HG03108 (cell line): ENCODE measurements at regions not wholly inside any gene's neighbourhood (a gene's known extent, or its start where the extent isn't known, plus 50 kb on each side); places are given as distances from the start of the nearest gene placed in this dataset.
"Not testable (repeated sequence)": the region's sequence is repeated elsewhere in the genome, so short reads cannot be mapped to it uniquely, and the experiment has no call there.

Source experiments
- ATAC-seq: cut with Tn5 transposase; IDR thresholded peaks from one replicate; pipeline ENCODE4 v1.9.1; 2021; ENCODE audit warnings: moderate library complexity; ENCODE audit not compliant: unreplicated experiment

DNA sequence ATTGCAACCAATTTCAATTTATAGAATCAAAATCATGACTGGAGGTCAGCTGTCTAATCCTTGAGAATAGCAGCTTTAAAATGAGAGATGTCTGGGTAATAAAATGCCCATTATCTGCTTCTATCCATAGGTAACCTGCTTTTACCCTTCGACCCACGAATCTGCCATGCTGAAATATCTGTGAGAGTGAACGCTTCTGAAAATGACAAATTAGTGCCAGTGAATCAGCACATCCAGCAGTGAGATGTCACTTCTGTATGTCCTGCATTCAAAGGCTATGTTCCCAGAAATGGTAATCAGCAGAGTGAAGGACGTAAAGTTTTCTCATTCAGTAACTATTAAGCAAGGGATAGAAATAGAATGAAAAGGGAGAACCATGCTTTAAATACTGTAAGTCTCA lies 532.4 kb upstream of the ITGA1 start:
- no peak for ATAC-seq

DNA sequence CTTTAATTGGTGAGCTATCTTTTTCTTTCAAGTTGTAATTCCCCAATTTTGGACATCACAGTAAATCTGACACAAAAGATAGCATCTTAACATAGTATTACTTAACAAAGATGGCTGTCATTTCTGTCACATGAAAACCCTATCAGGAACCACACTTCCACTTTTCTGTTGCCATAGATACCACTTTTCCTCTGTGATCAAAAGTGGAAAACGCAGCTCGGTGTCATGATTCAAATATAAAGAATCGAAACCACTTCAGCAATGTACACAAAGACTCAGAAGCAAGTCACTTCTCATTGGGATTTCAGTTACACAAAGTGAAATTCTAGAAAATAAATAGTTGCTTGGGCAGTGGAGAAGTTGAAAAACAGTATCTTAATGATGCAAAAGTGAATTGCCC lies 524.9 kb upstream of the ITGA1 start:
- no peak for ATAC-seq

DNA sequence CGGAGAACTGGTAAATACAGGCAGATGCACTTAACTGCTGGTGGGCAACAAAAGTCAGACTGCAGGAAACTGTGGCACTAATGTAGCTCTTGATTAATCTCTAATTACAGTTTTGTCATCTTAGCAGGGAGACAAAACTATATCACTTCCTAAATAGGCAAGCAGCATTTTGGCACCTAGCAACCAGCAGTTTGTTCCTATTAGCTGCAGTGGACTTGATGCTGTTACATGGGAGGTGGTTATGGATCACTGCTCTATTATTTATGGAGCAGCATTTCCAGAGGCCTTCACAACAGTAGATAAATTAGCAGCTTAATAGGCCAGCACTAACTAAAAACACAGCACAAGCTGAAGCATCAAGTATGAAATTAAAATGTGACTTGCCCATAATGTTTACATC lies 518.3 kb upstream of the ITGA1 start:
- no peak for ATAC-seq

DNA sequence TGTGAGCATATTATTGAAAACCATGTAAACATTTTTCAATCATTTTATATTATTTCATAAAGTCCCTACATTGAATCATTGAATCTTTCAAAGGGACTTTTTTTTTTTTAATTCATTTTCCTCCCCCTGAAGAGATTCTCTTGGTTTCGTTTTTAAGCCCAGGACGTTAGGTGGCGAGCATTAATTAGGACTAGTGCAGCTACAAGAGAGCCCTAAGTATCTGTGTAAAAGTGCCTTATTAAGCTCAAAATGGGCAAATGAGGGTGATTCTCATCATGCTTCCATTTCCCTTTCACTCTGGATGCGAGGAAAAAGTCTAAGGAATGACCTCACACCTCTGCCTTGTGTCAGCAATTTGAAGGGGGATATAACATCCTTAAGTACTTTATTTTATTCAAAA lies 517.9 kb upstream of the ITGA1 start:
- ATAC-seq, result no peak

DNA sequence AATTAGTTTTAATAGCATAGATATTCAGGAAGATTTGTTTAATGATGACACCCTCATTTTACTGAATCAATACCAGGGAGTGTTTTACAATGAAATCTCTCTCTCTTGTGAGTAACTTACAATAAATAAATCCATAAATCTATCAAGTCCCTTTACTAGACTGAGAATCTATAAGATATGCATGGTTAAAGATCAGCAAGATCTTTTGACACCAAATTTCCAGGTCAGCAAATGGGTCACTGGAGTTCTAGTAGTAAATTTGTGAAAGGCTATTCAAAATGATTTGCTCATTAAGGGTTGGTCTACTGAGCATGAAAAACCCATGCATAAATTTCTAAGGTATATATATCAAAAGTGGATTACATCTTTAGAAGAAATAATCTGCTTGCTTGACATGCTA lies 512.1 kb upstream of the ITGA1 start:
- ATAC-seq, result no peak

DNA sequence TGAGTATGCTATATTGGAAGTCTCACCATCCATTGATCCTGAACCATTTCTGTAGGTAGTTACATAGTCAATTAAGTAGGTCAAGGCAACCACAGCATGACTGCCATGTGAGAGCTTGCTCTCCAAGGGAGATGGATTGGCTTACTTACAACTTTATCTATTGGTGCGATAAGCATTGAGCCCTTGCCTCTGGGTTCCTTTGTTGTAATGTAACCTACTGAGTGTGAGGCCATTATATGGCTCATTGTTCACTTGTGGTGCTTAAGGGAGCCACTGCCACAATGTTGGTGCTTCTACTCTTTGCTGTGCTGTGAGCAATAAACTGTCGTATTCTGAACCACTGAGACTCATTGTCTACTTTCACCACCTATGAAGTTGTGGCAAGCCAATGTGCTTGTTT lies 510.6 kb upstream of the ITGA1 start:
- no peak for ATAC-seq

DNA sequence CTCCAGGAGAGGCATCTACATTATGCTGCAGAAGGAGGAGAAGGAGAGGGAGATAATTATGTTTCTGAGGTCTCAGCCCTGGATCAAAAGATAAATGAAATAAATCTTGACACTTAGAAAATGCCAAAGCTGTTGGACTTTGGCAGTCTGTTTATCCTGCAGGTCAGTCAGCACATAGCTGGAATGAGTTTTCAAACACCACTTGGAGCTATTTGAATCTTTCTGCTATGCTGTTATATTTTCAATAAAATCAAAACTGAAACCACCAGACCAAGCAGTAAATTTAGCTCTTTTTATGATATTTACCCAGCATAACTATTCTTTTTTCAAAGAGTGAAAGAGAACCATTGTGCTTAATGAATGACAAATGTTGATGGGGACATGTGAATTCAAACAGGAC lies 505.1 kb upstream of the ITGA1 start:
- ATAC-seq, result no peak

DNA sequence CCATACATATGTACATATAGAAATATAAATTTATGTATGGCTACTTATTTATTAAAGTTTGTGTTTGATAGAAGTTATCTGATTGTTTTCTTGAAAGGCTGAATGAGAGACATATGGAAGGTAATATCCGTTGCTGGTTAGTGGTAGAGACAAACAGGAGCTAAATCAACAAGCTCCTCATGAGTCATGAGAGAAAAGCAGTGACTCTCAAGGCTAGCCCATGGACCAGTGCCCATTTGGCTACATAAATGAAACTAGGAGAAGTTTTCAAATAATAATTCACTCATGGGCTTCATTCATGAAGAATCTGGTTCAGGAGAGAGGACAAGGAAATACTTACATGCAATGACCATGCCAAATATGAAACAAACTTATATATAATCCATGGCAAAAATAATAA lies 504.5 kb upstream of the ITGA1 start:
- ATAC-seq, result no peak

DNA sequence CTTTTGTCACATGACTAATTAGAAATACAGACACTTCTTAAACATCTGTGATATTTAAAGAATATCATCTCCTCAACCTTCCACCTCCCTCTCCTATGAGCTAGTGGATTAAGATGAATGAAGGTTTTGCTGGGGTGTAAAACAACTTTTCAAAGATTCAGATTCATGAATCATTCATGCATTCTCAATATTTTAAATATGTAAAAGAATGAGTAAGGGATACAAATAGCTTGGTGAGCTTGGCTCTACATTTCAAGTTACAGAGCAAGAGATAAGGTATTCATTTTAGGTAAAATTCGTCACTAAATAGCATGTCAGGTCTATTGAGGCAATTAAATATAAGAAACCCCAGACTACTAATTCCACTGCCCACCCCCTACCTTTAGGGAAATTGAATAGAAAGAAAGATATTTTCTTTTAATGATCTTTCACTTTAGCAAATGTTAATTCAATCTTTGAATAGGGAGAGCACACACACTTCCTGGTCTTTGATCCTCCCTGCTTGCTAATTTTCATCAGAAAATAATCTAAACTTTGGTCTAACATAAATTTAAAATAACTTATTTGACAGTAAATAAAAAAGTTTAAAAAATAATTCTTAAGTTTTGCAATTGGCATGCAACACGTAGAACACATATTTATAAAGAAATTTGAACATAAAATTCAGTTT lies 486.9 kb upstream of the ITGA1 start:
- ATAC-seq, result no peak

DNA sequence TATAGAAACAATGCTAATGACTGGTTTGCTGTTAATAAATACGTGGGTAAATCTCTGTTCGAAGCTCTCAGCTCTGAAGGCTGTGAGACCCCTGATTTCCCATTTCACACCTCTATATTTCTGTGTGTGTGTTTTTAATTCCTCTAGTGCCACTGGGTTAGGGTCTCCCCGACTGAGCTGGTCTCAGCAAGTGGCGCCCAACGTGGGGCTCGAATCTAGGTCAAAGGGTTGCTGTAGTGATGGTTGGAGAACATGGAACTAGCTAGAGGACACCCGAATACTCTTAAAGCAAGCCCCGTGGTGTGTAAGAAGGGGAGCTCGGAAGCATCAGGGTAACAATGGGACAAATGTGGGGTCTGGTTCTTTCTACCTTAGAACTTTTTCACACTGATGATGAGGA lies 482.9 kb upstream of the ITGA1 start:
- ATAC-seq, result not testable (repeated sequence)

DNA sequence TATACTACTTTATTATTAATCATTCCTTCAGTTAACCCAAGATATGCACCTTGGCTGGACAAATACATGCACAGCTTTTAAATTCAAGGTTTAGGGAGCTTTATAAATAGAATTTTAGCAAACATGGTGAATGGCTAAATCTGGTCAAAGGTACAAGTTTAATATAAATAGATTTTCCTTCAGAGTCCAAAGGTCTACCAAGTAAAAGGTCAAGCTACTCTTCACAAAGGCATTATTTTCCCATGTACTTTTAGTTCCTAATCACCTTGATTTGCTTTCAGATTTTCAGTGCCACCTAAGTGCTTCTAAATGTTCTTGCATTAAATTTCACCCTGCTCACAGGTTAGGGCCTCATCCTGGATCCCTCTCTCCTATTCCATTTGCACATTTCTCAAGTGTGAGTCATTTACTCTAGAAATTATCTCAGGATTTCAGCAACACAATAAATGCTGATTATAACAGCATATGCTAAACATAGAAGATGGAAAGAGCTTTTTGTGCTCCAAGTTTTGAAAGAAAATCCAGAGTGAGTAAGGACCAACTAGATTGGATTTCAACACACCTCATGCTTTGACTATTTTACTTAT lies 459.4 kb upstream of the ITGA1 start:
- no peak for ATAC-seq

DNA sequence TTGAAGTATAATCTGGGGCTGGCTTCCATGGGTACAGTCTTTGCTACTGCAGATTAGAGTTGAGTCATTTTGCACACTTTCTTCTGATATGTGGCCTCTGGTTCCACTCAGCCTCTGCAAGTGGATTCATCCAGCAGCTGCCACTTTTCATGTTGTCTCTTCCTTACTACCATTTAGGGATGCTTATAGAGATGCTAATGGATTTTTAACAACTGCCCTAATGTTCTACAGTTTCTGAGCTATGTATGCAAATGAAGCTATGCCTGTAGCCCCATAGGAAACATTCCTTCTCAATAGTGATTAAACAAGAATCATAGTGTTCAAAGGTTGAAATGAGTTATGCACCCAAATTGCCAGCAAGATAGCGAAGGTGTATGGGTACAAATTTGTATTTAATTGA lies 456.0 kb upstream of the ITGA1 start:
- ATAC-seq, result no peak

DNA sequence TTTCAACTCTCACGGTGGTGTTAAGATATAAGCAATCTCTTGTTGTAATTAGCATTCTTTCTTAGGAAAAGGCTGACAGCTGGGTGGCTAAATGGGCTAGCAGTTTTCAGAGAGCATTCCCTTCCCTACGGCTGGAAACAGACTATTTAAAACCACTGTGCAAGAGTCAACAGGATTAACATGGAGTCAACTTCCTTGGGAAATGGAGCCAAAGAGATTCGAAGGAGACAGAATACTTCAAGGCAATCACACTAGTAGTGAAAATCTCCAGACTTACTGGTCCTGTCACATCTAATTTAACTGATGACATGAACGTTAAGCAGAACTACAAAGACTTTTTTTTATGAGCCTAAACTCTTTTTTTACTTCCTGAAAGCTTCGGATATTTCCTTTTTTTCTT lies 453.3 kb upstream of the ITGA1 start:
- ATAC-seq, result no peak

DNA sequence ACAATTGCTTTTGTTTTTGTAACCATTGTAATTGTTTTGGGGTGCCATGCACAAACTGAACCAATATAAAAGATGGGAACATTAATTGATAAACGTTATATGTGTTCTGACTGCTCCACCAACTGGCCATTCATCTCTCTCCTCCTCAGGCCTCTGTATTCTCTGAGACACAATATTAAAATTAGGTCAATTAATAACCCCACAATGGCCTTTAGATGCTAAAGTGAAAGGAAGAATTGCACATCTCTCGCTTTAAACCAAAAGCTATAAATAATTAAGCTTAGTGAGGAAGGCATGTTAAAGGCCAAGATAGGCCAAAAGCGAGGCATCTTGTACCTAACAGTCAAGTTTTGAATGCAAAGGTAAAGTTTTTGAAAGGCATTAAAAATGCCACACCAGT lies 448.4 kb upstream of the ITGA1 start:
- no peak for ATAC-seq

DNA sequence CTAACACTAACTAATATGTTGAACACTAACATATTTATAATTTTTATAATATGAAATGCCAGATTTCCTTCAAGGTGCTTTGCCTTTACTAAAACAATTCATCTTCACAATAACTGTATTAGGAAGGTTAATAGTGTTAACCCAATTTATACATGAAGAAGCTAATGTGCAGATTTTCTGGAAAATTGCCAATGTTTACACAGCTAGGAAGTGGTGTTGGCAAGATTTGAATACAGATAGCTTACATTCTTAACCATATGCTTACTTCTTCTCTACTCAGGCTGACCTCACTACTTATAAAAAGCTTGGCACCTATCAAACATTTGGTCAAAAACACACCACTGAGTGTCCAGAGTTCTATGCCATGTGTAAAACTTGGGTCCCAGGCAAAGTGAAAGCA lies 445.4 kb upstream of the ITGA1 start:
- no peak for ATAC-seq

DNA sequence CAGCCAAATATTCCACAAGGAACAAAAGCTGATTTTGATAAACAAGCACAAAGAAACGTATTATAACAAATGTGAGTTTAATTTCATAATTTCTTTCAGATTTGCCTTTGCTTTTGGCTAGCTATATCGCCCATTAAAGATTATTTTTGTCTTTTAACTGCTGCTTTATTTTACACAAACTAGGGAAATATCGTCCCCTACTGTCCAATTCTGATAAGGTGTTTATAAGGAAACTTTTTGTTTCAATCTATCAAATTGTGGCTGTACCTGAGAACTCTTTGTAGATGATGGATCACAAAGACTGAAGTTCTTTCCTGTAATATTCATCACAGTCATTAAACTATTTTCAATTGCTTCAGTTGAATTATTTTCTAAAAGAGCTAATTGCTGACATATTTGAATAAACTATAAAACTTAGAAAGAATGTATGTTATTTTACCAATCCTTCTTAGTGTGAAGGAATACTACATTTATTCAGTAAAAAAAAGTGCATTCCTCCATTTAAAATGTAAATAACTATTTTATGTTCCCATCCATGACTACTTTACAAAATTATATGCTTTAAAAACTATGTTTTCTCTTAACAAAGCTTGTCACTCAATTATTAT lies 431.3 kb upstream of the ITGA1 start:
- no peak for ATAC-seq

DNA sequence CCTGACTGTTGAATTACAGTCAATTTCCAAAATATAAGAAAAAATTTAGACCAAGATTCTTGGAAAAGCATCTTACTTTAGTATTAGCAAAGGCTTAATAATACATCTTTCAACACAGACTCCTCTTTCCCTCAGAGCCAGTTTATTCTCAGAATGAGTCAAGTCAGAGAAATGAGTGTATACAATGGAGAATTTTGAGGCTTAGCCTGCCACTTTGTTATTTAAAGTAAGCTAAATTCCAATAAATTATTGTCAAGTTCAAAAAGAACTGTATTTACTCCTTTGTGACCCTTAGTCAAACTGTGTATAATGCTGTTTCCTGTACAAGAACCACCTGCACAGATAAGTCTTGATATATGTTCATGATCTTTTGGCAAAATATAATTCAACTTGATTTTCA lies 428.5 kb upstream of the ITGA1 start:
- no peak for ATAC-seq

DNA sequence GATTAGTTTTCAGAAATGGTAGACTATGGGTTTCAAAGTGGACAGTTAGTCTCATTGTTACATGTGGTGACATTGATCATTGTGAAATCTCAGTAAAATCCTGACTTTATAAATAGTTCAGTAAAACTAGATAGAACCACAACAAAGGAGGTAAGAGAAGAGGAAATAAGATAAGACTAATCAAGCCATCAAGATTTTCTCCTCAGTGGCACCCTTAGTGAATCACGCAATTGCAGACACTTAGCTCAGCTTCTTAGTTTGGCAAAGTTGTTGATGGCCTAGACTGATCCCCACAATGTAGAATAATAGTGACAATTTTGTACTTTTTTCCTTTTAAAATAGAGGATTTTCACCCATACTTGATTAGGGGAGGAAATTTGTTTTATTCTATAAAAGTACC lies 426.7 kb upstream of the ITGA1 start:
- ATAC-seq, result no peak

DNA sequence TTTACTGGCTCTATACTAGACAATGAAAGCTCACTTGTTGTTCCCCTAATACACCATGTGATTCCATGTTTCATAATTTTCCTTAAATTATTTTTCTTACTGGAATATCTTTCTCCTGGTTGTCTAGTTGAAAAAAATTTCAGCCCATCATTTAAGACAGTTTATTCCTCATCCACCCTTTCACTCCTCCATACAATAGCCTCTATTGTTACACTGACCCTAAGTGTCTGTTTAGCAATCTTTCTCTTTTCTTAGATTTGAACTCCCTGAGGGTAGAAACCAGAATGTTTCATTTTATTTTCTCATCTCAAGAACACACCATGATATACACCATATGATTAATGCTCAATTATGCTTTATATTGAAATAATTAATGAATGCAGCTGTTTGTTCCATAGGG lies 413.4 kb upstream of the ITGA1 start:
- no peak for ATAC-seq

DNA sequence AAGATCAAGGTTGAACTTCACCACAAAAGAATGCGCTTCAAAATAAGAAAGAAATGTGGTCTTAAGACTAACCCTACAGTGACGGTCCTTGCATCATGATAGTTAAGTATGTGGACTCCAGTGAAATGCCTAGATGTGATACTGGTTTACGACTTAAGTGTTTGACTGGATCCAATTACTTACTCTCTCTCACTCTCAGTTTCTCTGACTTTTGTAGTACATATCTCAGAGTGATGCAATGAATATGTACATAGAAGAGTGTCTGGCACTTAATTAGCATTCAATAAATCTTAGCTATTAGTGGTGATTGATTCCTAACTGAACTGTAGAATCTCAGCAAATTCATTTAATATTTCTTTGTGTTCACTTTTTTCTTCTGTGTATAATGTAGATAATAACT lies 411.7 kb upstream of the ITGA1 start:
- ATAC-seq, result no peak

DNA sequence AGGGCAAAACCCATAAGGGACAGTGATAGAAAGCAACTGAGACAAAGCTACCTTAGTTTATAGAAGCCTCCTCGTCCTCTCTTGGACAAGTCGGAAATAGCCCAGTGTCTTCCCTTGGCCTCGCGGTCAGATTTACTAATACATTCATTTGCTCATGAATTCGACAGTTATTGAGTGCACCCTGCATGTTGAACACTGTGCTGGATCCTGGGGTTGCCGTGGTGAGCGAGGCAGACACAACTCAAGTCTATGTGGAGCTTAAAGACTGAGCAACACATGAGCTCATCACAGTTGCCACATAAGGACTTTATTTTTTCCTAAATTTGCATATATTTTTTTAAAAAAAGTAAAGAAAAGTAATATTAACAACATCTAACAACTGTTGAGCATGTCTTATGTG lies 411.1 kb upstream of the ITGA1 start:
- no peak for ATAC-seq

DNA sequence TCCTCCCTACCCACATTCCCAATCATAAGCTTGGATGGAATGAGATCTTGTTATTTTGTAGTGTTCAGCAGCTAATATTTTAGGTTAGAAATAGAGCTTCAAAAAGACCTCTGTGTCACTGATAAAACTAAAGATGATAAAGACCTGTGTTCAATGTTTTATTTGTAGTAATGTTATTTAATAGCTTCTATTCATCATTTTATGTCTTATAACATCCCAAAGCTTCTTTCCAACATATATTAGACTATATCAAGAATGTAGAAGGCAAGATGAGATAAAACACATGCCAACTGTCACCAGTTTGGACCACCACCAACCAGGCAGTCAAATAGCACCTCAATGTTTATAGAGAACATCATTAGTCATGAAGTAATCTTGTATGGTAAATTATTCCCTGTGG lies 409.5 kb upstream of the ITGA1 start:
- ATAC-seq, result no peak

DNA sequence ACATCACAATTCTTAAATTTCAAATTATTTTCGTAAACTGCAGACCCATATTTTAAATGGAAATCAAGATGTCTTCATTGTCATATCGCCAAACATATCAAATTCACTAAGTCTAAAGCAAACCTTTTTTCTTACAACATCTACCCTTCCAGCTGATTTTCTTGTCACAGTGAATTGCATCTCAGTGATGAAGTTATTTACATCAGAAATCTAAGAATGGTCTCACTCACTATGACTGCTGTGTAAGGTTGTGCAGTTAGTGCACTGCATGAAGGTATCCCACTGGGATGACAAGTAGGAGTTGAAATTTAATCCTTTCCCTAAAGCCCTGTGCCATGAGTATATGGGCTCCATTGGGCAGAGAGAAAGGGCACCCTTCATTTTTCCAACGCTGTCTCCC lies 399.4 kb upstream of the ITGA1 start:
- ATAC-seq, result no peak
